Endothelial cell (in vitro differentiated cells): ENCODE measurements at regions not wholly inside any gene's neighbourhood (a gene's known extent, or its start where the extent isn't known, plus 50 kb on each side); places are given as distances from the start of the nearest gene placed in this dataset.
A peak's percentile ranks its signal among the peaks of the same experiment; 100 is the strongest.
"Not testable (repeated sequence)": the region's sequence is repeated elsewhere in the genome, so short reads cannot be mapped to it uniquely, and the experiment has no call there.

Experiments used
- DNase-seq: peaks from one replicate; pipeline ENCODE4 v3.0.0; 2021; ENCODE audit warnings: low spot score
- H3K27ac Mint-ChIP-seq: one replicate; pipeline ENCODE4 v1.8.0; 2021; ENCODE audit warnings: mixed read lengths, inconsistent platforms; ENCODE audit not compliant: unreplicated experiment
- H3K27me3 Mint-ChIP-seq: one replicate; pipeline ENCODE4 v1.8.0; 2021; ENCODE audit warnings: mild to moderate bottlenecking, moderate library complexity, mixed read lengths, inconsistent platforms; ENCODE audit not compliant: unreplicated experiment
- H3K36me3 Mint-ChIP-seq: one replicate; pipeline ENCODE4 v1.8.0; 2021; ENCODE audit warnings: mild to moderate bottlenecking, low read depth, mixed read lengths, inconsistent platforms; ENCODE audit not compliant: unreplicated experiment
- H3K4me1 Mint-ChIP-seq: one replicate; pipeline ENCODE4 v1.8.0; 2021; ENCODE audit warnings: mild to moderate bottlenecking, mixed read lengths, inconsistent platforms; ENCODE audit not compliant: unreplicated experiment
- H3K4me3 Mint-ChIP-seq: one replicate; pipeline ENCODE4 v1.8.0; 2021; ENCODE audit warnings: mild to moderate bottlenecking, mixed read lengths, inconsistent platforms; ENCODE audit not compliant: unreplicated experiment
- H3K9me3 Mint-ChIP-seq: one replicate; pipeline ENCODE4 v1.8.0; 2021; ENCODE audit warnings: mixed read lengths, inconsistent platforms; ENCODE audit not compliant: unreplicated experiment

- not testable (repeated sequence) for H3K36me3 Mint-ChIP-seq, H3K27ac Mint-ChIP-seq
Observed at GRCh38 chr5:34179453-34180190, 136.6 kb upstream of the C1QTNF3 start.

GRCh38 chr5:34180225-34180624 is 137.2 kb upstream of the C1QTNF3 start:
- not testable (repeated sequence) for H3K4me1 Mint-ChIP-seq, H3K27ac Mint-ChIP-seq, H3K4me3 Mint-ChIP-seq, H3K36me3 Mint-ChIP-seq, DNase-seq, H3K27me3 Mint-ChIP-seq, H3K9me3 Mint-ChIP-seq

More at GRCh38 chr5:34179453-34180190, 136.6 kb upstream of the C1QTNF3 start:
- H3K27me3 Mint-ChIP-seq, H3K9me3 Mint-ChIP-seq, H3K4me3 Mint-ChIP-seq, H3K4me1 Mint-ChIP-seq: not testable (repeated sequence)
- DNase-seq, result peak; percentile 11

- H3K27ac Mint-ChIP-seq, DNase-seq, H3K9me3 Mint-ChIP-seq, H3K27me3 Mint-ChIP-seq, H3K36me3 Mint-ChIP-seq, H3K4me3 Mint-ChIP-seq, H3K4me1 Mint-ChIP-seq: not testable (repeated sequence)
Observed at GRCh38 chr5:34180940-34181614, 138.1 kb upstream of the C1QTNF3 start.

GRCh38 chr5:34185005-34185404 is 142.0 kb upstream of the C1QTNF3 start:
- H3K27ac Mint-ChIP-seq, DNase-seq, H3K4me3 Mint-ChIP-seq, H3K9me3 Mint-ChIP-seq, H3K4me1 Mint-ChIP-seq, H3K27me3 Mint-ChIP-seq: not testable (repeated sequence)
- H3K36me3 Mint-ChIP-seq, result peaks cover 12% of the 10 kb centered on the region

GRCh38 chr5:34185572-34185971 is 142.6 kb upstream of the C1QTNF3 start:
- not testable (repeated sequence) for DNase-seq, H3K4me3 Mint-ChIP-seq, H3K27ac Mint-ChIP-seq, H3K27me3 Mint-ChIP-seq, H3K4me1 Mint-ChIP-seq, H3K9me3 Mint-ChIP-seq
- H3K36me3 Mint-ChIP-seq, result peaks cover 12% of the 10 kb centered on the region

GRCh38 chr5:34186108-34186507 is 143.1 kb upstream of the C1QTNF3 start:
- not testable (repeated sequence) for H3K27me3 Mint-ChIP-seq, DNase-seq, H3K9me3 Mint-ChIP-seq, H3K4me3 Mint-ChIP-seq, H3K4me1 Mint-ChIP-seq, H3K27ac Mint-ChIP-seq
- H3K36me3 Mint-ChIP-seq, result peaks cover 14% of the 10 kb centered on the region

- peaks cover 14% of the 10 kb centered on the region for H3K27me3 Mint-ChIP-seq
- DNase-seq, H3K4me3 Mint-ChIP-seq, H3K9me3 Mint-ChIP-seq, H3K27ac Mint-ChIP-seq: not testable (repeated sequence)
- peaks cover 11% of the 10 kb centered on the region for H3K4me1 Mint-ChIP-seq
- peaks cover 19% of the 10 kb centered on the region for H3K36me3 Mint-ChIP-seq
Observed at GRCh38 chr5:34186865-34187264, 143.9 kb upstream of the C1QTNF3 start.

GRCh38 chr5:34187441-34187840 is 144.4 kb upstream of the C1QTNF3 start:
- peaks cover 19% of the 10 kb centered on the region for H3K36me3 Mint-ChIP-seq
- not testable (repeated sequence) for H3K27ac Mint-ChIP-seq, H3K9me3 Mint-ChIP-seq, DNase-seq, H3K4me3 Mint-ChIP-seq
- peaks cover 18% of the 10 kb centered on the region for H3K27me3 Mint-ChIP-seq
- peaks cover 17% of the 10 kb centered on the region for H3K4me1 Mint-ChIP-seq
